ENCODE measurements at regions not wholly inside any gene's neighbourhood (a gene's known extent, or its start where the extent isn't known, plus 50 kb on each side); places are given as distances from the start of the nearest gene placed in this dataset.

DNA sequence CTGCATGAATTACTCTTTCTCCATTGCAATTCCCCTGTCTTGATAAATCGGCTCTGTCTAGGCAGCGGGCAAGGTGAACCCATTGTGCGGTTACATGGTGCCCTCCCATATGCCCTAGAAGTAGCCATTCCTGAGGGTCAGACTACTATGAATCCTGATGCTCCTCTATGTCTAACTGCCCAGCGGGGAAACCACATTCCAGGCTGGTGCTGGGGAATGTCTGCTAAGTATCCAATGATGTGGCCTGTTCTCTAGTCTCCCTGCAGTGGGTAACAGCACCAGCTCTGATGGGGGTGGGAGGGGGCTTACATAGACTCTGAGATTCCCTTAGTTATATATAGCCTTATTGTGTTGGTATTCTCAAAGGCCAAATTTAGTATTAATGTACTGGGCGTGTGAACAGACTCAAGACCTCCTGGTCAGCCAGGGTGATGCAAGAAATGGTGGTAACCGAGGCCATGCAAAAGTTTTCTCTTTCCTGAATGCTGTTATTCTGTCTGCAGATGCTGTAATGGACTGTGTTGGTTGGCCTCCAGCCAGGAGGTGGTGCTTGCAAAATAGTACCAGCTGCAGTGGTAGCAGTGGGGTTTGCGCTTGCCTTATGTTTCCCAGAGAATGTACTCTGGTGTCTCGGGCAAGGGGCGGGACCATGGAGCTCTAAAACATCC lies 564.8 kb upstream of the SLITRK1 start:
- TF ChIP-seq EZH2 (IDR thresholded peaks at IDR 0.05) (no peak), EZH2phosphoT487 (IDR thresholded peaks at IDR 0.05) (no peak)
- TF ChIP-seq, protein P1, sequence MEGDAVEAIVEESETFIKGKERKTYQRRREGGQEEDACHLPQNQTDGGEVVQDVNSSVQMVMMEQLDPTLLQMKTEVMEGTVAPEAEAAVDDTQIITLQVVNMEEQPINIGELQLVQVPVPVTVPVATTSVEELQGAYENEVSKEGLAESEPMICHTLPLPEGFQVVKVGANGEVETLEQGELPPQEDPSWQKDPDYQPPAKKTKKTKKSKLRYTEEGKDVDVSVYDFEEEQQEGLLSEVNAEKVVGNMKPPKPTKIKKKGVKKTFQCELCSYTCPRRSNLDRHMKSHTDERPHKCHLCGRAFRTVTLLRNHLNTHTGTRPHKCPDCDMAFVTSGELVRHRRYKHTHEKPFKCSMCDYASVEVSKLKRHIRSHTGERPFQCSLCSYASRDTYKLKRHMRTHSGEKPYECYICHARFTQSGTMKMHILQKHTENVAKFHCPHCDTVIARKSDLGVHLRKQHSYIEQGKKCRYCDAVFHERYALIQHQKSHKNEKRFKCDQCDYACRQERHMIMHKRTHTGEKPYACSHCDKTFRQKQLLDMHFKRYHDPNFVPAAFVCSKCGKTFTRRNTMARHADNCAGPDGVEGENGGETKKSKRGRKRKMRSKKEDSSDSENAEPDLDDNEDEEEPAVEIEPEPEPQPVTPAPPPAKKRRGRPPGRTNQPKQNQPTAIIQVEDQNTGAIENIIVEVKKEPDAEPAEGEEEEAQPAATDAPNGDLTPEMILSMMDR (IDR thresholded peaks at IDR 0.05), result no peak
